Lung (tissue), 11 donors: ENCODE measurements at regions not wholly inside any gene's neighbourhood (a gene's known extent, or its start where the extent isn't known, plus 50 kb on each side); places are given as distances from the start of the nearest gene placed in this dataset.

ENCODE experiments used
- ATAC-seq: fragments of 200-7000 bp; cut with Tn5 transposase; one replicate; pipeline ENCODE4 v1.9.1; 2020; ENCODE audit warnings: moderate number of reproducible peaks; ENCODE audit not compliant: insufficient read depth, low FRiP score
- DNase-seq, 3 donors: peaks; one replicate each; pipeline ENCODE4 v3.0.0-alpha.2; 2013 to 2017
- H3K27ac ChIP-seq, 2 donors: one replicate each; pipeline ENCODE4 v1.5.1; 2013; ENCODE audit warnings: mild to moderate bottlenecking in 2 of 2, moderate library complexity in 2 of 2, control low read depth in 1 of 2, inconsistent platforms in 1 of 2, low read depth in 1 of 2, low read length in 1 of 2
- H3K27me3 ChIP-seq, 3 donors: one replicate each; pipeline ENCODE4 v1.5.1; 2013; ENCODE audit warnings: low read length in 2 of 3; ENCODE audit not compliant: control insufficient read depth in 3 of 3, insufficient read depth in 3 of 3
- H3K36me3 ChIP-seq, 4 donors: one replicate each; pipeline ENCODE4 v1.5.1; 2013; ENCODE audit warnings: low read length in 4 of 4, mild to moderate bottlenecking in 1 of 4, moderate library complexity in 1 of 4; ENCODE audit not compliant: control insufficient read depth in 4 of 4, insufficient read depth in 4 of 4
- H3K4me1 ChIP-seq, 5 donors: one replicate each; pipeline ENCODE4 v1.5.1; 2013; ENCODE audit warnings: low read length in 5 of 5, mild to moderate bottlenecking in 2 of 5, moderate library complexity in 1 of 5; ENCODE audit not compliant: control insufficient read depth in 5 of 5, insufficient read depth in 5 of 5
- H3K4me3 ChIP-seq: one replicate; pipeline ENCODE4 v1.5.1; 2013; ENCODE audit warnings: mild to moderate bottlenecking, control low read depth, moderate library complexity
- H3K9ac ChIP-seq, 2 donors: one replicate each; pipeline ENCODE4 v1.5.1; 2013; ENCODE audit warnings: low read length in 2 of 2, control low read depth in 1 of 2; ENCODE audit not compliant: insufficient read depth in 1 of 2
- H3K9me3 ChIP-seq, 4 donors: one replicate each; pipeline ENCODE4 v1.5.1; 2013; ENCODE audit warnings: low read length in 3 of 4, mild to moderate bottlenecking in 1 of 4, moderate library complexity in 1 of 4; ENCODE audit not compliant: control insufficient read depth in 4 of 4, insufficient read depth in 3 of 4
- WGBS, 2 donors: extraction: QIAGEN DNeasy Blood & Tissue Kit; methylation state at CpG; one replicate each; pipeline ENCODE4 v1.1.7; 2013; 5-methylcytosine and 5-hydroxymethylcytosine counted together
- TF ChIP-seq, protein P1 (sequence below): IDR thresholded peaks from 2 replicates; pipeline ENCODE4 v1.5.1; 2012; ENCODE audit warnings: mild to moderate bottlenecking; ENCODE audit errors: control extremely low read depth, extremely low read depth
- donor health status: control.
- donor health status: control.
- donor health status: Bipolar disorder and iron deficiency.
- donor health status: healthy.
- donor health status: DM: yes; HTN: yes; CAD: no.

DNA sequence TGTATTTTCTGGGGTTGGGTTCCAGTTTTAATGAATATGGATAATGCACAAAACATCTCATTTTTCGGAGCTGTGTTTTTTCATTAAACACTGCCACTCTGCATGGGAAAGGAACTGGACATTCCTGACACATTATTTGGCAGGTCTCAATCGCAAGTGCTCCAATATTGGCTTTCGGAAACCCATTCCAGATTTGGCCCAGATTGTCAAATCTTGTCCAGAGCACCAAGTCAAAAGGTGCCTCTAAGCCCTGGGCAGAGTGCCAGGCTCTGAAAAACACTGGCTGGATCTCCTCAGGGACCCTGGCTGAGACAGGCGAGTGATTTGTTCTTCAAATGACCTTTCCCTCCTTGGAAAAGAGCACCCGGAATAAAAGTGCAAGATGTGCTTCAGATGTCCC is 68.4 kb upstream of the MRPS6 start:
- Histone ChIP-seq H3K9me3 (peaks cover 0 to 6% (median 2%) of the 10 kb centered on the region in 4 donors), H3K9ac (no peak overlapping the region), H3K4me3 (no peak overlapping the region), H3K27ac (no peak overlapping the region), H3K4me1 (peaks cover 0 to 9% (median 4%) of the 10 kb centered on the region in 5 donors), H3K36me3 (no peaks in the 10 kb centered on the region), H3K27me3 (no peaks in the 10 kb centered on the region)
- TF ChIP-seq, protein P1, sequence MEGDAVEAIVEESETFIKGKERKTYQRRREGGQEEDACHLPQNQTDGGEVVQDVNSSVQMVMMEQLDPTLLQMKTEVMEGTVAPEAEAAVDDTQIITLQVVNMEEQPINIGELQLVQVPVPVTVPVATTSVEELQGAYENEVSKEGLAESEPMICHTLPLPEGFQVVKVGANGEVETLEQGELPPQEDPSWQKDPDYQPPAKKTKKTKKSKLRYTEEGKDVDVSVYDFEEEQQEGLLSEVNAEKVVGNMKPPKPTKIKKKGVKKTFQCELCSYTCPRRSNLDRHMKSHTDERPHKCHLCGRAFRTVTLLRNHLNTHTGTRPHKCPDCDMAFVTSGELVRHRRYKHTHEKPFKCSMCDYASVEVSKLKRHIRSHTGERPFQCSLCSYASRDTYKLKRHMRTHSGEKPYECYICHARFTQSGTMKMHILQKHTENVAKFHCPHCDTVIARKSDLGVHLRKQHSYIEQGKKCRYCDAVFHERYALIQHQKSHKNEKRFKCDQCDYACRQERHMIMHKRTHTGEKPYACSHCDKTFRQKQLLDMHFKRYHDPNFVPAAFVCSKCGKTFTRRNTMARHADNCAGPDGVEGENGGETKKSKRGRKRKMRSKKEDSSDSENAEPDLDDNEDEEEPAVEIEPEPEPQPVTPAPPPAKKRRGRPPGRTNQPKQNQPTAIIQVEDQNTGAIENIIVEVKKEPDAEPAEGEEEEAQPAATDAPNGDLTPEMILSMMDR = no peak
- ATAC-seq (no peak), DNase-seq (peak in 2 of 3 donors; percentile 35 to 66)
- 72 to 78% methylated on average over 5 of the region's 5 CpGs for WGBS, 2 donors

DNA sequence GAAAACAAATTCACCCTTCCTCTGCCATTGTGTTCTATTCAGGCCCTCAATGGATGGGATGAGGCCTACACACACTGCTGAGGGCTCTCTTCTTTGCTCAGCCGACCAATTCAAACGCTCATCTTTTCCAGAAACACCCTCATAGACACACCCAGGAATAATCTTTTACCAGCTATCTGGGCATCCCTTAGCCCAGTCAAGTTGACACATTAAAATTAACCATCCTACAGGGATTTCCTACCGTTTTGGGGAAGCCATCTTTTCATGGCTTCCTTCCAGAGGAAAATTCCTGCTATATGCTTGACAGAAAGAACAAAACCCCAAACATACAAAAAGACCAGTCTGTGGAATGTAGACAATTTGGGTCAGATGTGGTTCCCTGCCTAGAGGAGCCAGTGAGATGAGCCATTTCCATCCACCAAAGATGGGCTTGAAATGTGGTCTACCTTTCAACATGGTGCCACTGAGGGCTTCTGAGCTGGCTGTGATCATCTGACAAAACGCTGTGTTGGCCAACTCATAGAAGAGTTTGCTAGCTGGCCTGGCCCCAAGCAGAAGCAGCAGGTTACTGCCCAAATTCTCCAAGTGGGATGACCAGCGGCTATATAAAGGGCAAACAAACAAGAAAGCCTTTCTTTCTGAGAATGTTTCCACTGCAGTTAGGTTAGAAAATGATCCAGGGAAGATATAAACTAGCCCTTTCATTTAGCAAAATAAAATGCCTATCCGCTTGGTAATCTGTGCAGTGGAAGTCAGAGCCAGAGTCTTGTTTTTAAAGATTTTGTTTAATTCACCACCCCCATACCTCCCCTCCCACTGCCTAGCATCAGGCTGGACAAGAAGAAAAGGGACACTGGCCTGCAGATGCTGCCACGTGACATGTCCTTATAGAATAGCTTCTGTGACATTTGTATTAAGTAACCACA is 69.1 kb upstream of the MRPS6 start:
- Histone ChIP-seq H3K27ac (peak overlapping the region in 1 of 2 donors; percentile 57), H3K27me3 (no peaks in the 10 kb centered on the region), H3K9me3 (peaks cover 0 to 5% (median 2%) of the 10 kb centered on the region in 4 donors), H3K36me3 (no peaks in the 10 kb centered on the region), H3K4me1 (peaks cover 0 to 9% (median 4%) of the 10 kb centered on the region in 5 donors), H3K4me3 (no peak overlapping the region), H3K9ac (no peak overlapping the region)
- ATAC-seq (no peak), DNase-seq (no peak)
- TF ChIP-seq, protein P1 = no peak
- WGBS, 2 donors = 77 to 81% methylated on average over 7 of the region's 7 CpGs

DNA sequence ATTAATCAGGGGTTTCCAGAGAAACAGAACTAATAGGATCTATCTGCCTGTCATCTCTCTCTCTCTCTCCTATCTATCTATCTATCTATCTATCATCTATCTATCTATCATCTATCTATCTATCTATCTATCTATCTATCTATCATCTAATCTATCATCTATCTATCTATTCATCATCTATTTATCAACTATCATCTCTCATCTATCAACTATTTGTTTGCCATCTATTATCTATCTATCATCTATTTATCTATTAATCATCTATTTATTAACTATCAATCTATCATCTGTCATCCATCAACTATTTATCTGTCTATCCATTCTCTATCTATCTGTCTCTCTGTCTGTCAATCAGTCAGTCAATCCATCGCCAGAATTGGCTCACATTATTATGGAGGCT is 70.0 kb upstream of the MRPS6 start:
- H3K9ac ChIP-seq = no peak overlapping the region
- TF ChIP-seq, protein P1 = no peak
- no peak overlapping the region for H3K4me3 ChIP-seq
- DNase-seq (no peak), ATAC-seq (no peak)
- peaks cover 0 to 9% (median 4%) of the 10 kb centered on the region in 5 donors for H3K4me1 ChIP-seq
- WGBS, 2 donors = 90 to 93% methylated on average over 1 of the region's 1 CpG
- H3K36me3 ChIP-seq = no peaks in the 10 kb centered on the region
- H3K27me3 ChIP-seq = no peaks in the 10 kb centered on the region
- no peak overlapping the region for H3K27ac ChIP-seq
- H3K9me3 ChIP-seq = peaks cover 0 to 5% (median 1%) of the 10 kb centered on the region in 4 donors
